ENCODE measurements at regions not wholly inside any gene's neighbourhood (a gene's known extent, or its start where the extent isn't known, plus 50 kb on each side); places are given as distances from the start of the nearest gene placed in this dataset.
A peak's percentile ranks its signal among the peaks of the same experiment; 100 is the strongest.

DNA sequence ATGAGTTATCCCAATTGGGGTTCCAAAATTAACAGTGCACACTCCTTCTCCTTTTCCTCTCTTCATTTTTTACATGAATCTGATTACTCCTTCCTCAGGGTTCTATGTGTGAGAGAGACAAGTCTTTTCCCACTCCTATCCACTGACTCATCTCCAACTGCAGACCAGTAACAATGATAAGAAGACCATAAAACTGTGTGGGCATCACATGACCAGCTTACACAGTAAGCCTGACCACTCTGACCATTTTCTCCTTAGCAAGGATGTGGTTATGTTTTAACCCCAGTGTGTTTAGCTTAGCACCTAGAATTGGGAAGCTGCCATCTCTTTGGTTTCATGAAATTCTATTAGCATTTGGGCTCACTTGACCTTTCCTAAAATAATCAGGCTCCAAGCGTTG is 145.0 kb upstream of the CALCR start:
- no peaks in the 10 kb centered on the region for H3K27me3 ChIP-seq (ENCODE audit: control insufficient read depth in 1 of 2, insufficient read depth in 2 of 2, low read length in 2 of 2)
- H3K36me3 ChIP-seq (replicated peaks in 1 of 2; ENCODE audit: control insufficient read depth in 1 of 2, insufficient read depth in 2 of 2, low read length in 2 of 2): no peaks in the 10 kb centered on the region
- H3K79me2 ChIP-seq (ENCODE audit: insufficient read depth, low read length): no peaks in the 10 kb centered on the region
- no peak for TF ChIP-seq ZNF124 (CRISPR knock-in tag; IDR thresholded peaks at IDR 0.05)
- TF ChIP-seq ZNF205 (CRISPR knock-in tag; IDR thresholded peaks at IDR 0.05): no peak
- TF ChIP-seq, protein P1, sequence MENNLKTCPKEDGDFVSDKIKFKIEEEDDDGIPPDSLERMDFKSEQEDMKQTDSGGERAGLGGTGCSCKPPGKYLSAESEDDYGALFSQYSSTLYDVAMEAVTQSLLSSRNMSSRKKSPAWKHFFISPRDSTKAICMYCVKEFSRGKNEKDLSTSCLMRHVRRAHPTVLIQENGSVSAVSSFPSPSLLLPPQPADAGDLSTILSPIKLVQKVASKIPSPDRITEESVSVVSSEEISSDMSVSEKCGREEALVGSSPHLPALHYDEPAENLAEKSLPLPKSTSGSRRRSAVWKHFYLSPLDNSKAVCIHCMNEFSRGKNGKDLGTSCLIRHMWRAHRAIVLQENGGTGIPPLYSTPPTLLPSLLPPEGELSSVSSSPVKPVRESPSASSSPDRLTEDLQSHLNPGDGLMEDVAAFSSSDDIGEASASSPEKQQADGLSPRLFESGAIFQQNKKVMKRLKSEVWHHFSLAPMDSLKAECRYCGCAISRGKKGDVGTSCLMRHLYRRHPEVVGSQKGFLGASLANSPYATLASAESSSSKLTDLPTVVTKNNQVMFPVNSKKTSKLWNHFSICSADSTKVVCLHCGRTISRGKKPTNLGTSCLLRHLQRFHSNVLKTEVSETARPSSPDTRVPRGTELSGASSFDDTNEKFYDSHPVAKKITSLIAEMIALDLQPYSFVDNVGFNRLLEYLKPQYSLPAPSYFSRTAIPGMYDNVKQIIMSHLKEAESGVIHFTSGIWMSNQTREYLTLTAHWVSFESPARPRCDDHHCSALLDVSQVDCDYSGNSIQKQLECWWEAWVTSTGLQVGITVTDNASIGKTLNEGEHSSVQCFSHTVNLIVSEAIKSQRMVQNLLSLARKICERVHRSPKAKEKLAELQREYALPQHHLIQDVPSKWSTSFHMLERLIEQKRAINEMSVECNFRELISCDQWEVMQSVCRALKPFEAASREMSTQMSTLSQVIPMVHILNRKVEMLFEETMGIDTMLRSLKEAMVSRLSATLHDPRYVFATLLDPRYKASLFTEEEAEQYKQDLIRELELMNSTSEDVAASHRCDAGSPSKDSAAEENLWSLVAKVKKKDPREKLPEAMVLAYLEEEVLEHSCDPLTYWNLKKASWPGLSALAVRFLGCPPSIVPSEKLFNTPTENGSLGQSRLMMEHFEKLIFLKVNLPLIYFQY (CRISPR knock-in tag; IDR thresholded peaks at IDR 0.05; ENCODE audit: borderline replicate concordance): no peak
- no TSS peak for BruUV-seq (replicated peaks)
- FAIRE-seq (no peak), DNase-seq (ENCODE audit: low spot score) (no peak), ATAC-seq (no peak)
- WGBS (ENCODE audit: low lambda C conversion rate): 0% methylated on average over 1 of the region's 1 CpG
- intact Hi-C loops (cut with micrococcal nuclease; ENCODE audit: unreplicated experiment) (loop anchor here (5.0 kb wide), 1 partner anchor 678 kb away; no protein-coding TSS in a partner anchor), in situ Hi-C loops (cut with HindIII; ENCODE audit: extremely low pct_ligation_motif_present, low pct_unique_long_range_greater_than_20kb) (no loop called here)
- no peak overlapping the region for H3K4me3 ChIP-seq (replicated peaks in 1 of 3; ENCODE audit: insufficient read depth in 1 of 3, low read depth in 2 of 3, low read length in 3 of 3)
- no peak overlapping the region for H2AFZ ChIP-seq (ENCODE audit: low read length)
- no peaks in the 10 kb centered on the region for H3K4me1 ChIP-seq (ENCODE audit: insufficient read depth, low read length)
- ChIA-PET POLR2A (no interaction called here), CTCF (ENCODE audit: low intra/inter-chr PET ratio, low total read pairs) (no interaction called here)
- no peak overlapping the region for H3K27ac ChIP-seq (ENCODE audit: extremely low read length, insufficient read depth, low read length)
- no peak overlapping the region for H3K9ac ChIP-seq (ENCODE audit: insufficient read depth, low read depth, low read length)
- H3K9me3 ChIP-seq (ENCODE audit: low read length): no peaks in the 10 kb centered on the region
- H3K4me2 ChIP-seq (ENCODE audit: low read depth, low read length): no peak overlapping the region
- no peaks in the 10 kb centered on the region for H4K20me1 ChIP-seq (ENCODE audit: insufficient read depth, low read length)

DNA sequence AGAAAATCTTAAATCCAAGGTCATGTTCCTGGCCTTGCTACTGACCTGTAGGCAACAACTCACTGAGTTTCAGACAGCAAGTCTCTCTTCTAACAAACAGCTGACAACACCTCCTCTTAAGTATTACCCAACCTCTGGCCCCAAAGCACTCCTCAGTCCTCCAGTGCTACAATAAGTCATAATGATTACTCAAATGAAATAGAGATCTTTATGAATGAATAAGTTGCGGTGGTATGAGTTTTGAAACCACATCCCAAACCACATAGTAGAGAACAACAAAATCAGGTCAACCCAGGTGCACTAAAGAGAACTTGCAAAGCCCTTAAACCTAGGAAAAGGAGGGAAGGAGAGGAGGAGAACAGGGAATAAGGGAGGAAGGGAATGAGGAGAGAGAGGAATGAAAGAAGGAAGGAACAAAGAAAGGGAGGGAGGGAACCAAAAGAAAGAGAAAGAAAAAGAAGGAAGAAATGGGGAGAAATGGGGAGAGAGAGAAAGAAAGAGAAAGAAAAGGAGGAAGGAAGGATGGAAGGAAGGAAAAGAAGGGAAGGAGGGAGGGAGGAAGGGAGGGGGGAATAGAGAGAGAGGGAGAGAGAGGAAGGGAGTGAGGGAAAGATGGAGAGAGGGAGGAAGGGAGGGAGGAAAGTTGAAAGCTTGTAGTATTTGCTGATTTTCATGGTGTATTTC is 142.8 kb upstream of the CALCR start:
- Histone ChIP-seq H3K4me3 (replicated peaks in 1 of 3; ENCODE audit: insufficient read depth in 1 of 3, low read depth in 2 of 3, low read length in 3 of 3) (no peak overlapping the region), H3K9ac (ENCODE audit: insufficient read depth, low read depth, low read length) (no peak overlapping the region), H3K27ac (ENCODE audit: extremely low read length, insufficient read depth, low read length) (no peak overlapping the region), H2AFZ (ENCODE audit: low read length) (no peak overlapping the region), H3K4me2 (ENCODE audit: low read depth, low read length) (no peak overlapping the region), H3K79me2 (ENCODE audit: insufficient read depth, low read length) (no peaks in the 10 kb centered on the region), H3K4me1 (ENCODE audit: insufficient read depth, low read length) (no peaks in the 10 kb centered on the region), H4K20me1 (ENCODE audit: insufficient read depth, low read length) (no peaks in the 10 kb centered on the region), H3K9me3 (ENCODE audit: low read length) (no peaks in the 10 kb centered on the region), H3K27me3 (ENCODE audit: control insufficient read depth in 1 of 2, insufficient read depth in 2 of 2, low read length in 2 of 2) (no peaks in the 10 kb centered on the region), H3K36me3 (replicated peaks in 1 of 2; ENCODE audit: control insufficient read depth in 1 of 2, insufficient read depth in 2 of 2, low read length in 2 of 2) (no peaks in the 10 kb centered on the region)
- intact Hi-C loops (cut with micrococcal nuclease; ENCODE audit: unreplicated experiment): loop anchor here (5.0 kb wide), 1 partner anchor 680 kb away; no protein-coding TSS in a partner anchor
- FAIRE-seq (no peak), ATAC-seq (no peak), DNase-seq (ENCODE audit: low spot score) (no peak)
- TF ChIP-seq HNRNPK (IDR thresholded peaks at IDR 0.05; ENCODE audit: low read depth, low read length, poor library complexity, severe bottlenecking) (peak; percentile 15), NR2F2 (IDR thresholded peaks at IDR 0.05; ENCODE audit: borderline replicate concordance, low read depth) (no peak), ZNF839 (CRISPR knock-in tag; IDR thresholded peaks at IDR 0.05; ENCODE audit: borderline replicate concordance) (no peak)
- TF ChIP-seq, protein P2, sequence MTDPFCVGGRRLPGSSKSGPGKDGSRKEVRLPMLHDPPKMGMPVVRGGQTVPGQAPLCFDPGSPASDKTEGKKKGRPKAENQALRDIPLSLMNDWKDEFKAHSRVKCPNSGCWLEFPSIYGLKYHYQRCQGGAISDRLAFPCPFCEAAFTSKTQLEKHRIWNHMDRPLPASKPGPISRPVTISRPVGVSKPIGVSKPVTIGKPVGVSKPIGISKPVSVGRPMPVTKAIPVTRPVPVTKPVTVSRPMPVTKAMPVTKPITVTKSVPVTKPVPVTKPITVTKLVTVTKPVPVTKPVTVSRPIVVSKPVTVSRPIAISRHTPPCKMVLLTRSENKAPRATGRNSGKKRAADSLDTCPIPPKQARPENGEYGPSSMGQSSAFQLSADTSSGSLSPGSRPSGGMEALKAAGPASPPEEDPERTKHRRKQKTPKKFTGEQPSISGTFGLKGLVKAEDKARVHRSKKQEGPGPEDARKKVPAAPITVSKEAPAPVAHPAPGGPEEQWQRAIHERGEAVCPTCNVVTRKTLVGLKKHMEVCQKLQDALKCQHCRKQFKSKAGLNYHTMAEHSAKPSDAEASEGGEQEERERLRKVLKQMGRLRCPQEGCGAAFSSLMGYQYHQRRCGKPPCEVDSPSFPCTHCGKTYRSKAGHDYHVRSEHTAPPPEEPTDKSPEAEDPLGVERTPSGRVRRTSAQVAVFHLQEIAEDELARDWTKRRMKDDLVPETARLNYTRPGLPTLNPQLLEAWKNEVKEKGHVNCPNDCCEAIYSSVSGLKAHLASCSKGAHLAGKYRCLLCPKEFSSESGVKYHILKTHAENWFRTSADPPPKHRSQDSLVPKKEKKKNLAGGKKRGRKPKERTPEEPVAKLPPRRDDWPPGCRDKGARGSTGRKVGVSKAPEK (CRISPR knock-in tag; IDR thresholded peaks at IDR 0.05; ENCODE audit: borderline replicate concordance): no peak
- 0% methylated on average over 1 of the region's 1 CpG for WGBS (ENCODE audit: low lambda C conversion rate)
- ChIA-PET CTCF (ENCODE audit: low intra/inter-chr PET ratio, low total read pairs) (no interaction called here), POLR2A (no interaction called here)
- in situ Hi-C loops (cut with HindIII; ENCODE audit: extremely low pct_ligation_motif_present, low pct_unique_long_range_greater_than_20kb): no loop called here
- BruUV-seq (replicated peaks): no TSS peak

Data from HepG2 (cell line).